ENCODE measurements at regions not wholly inside any gene's neighbourhood (a gene's known extent, or its start where the extent isn't known, plus 50 kb on each side); places are given as distances from the start of the nearest gene placed in this dataset.

DNA sequence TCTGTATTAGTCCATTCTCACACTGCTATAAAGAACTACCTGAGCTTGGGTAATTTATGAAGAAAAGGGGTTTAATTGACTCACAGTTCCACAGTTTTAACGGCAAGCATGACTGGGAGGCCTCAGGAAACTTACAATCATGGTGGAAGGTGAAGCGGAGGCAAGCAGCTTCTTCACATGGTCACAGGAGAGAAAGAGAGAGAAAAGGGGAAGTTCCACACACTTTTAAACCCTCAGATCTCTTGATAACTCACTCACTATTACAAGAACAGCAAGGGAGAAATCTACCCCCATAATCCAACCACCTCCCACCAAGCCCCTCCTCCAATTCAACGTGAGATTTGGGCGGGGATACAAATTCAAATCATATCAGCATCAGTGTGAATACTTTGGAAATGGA is 133.4 kb upstream of the SLC30A5 start:
- DNase-seq (ENCODE audit: low read depth), result no peak

DNA sequence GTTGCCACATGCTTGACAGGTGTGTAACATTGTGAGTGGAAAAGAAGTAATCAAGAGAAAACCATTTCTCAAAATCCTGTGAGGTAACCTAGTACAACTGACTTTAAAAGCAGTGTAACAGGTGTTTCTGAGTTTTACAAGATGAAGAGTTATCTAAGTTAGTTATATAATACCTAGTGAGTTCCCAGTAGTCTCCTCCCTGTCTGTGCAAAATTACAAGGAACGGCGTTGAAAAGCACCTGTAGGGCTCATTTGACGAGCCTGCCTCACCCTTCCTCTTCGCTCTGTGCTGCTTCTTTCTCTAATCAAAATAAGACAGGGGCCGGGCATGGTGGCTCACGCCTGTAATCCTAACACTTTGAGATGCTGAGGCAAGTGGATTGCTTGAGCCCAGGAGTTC is 132.9 kb upstream of the SLC30A5 start:
- DNase-seq (ENCODE audit: low read depth), result no peak

DNA sequence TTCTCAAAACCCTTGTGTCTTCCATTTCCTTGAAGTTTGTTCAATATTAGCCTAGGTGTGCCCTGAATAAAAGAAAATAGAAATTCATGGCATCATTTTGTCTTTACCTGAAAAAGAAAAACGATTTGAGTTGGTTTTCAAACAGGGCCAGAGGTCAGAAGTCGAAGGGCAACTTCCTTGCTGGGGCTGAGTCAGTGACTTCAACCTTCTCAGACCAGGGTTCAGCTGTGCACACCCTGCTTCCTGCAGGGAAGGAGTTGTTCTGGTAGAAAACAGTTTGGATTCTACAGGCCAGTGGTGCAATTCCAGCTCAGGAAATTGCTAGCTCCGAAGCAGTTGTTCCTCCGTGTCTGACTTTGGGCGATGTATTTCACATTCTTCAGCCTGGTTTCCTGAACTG is 132.1 kb upstream of the SLC30A5 start:
- no peak for DNase-seq (ENCODE audit: low read depth)

DNA sequence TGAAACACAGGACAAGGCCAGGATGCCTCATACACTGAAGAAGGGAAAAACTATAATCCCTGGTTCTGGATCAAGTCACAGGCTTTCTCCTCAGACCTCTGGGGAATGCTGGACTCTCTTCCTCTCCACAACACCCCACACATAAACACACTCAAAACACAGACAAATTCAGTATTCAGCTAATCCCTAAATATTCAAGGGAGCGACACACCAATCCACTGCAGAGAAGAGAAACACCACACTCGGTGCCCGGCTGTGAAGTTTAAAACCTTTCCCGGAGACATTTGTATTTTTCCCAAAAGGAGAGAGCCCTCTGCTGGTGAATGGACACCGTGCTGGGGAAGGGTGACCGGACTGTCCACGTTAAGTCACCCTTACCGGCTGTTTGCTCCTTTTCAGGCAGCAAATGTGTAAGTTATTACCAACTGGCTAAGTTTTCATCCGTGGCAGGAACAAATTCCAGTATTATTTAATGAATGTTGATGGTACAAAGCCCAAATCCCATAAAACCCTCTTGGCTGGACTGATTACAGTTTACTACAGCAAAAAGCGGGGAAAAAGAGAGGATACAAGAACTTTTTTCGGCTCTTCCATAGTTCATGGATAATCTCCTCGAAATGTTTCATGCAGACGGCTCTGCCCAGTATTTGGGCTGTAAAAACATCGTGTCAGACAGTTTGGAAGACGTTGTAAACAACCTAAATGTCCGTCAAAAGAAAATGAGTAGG is 130.9 kb upstream of the SLC30A5 start:
- DNase-seq (ENCODE audit: low read depth), result peak; percentile 76

DNA sequence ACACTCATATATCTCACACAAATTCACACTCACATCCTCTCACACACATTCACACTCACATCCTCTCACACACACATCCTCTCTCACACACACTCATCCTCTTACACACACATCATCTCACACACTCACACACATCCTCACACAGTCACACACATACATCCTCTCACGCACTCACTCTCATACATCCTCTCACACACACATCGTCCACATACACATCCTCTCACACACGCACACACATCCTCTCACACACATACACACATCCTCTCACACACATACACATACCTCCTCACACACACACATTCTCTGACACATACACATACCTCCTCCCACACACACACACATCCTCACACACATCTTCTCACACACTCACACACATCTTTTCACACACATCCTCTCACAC is 129.1 kb upstream of the SLC30A5 start:
- DNase-seq (ENCODE audit: low read depth), result no peak

DNA sequence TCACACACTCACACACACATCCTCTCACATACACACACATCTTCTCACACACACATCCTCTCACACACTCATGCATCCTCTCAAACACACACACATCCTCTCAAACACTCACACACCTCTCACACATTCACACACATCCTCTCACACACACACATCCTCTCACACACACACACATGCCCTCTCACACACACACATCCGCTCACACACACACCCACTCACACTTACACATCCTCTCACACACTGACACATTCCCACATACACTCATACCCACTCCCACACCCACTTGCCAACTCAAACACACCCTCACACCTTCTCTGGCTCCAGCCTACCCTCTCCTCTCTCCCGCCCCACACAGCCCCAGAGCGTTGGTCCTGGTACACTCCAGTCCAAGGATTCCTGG is 127.9 kb upstream of the SLC30A5 start:
- DNase-seq (ENCODE audit: low read depth), result no peak

GRCh38 chr5:68966596-68966995 is 127.2 kb upstream of the SLC30A5 start:
- no peak for DNase-seq (ENCODE audit: low read depth)

- DNase-seq (ENCODE audit: low read depth), result no peak
These were observed 125.4 kb upstream of the SLC30A5 start for GRCh38 chr5:68968429-68968828.

DNA sequence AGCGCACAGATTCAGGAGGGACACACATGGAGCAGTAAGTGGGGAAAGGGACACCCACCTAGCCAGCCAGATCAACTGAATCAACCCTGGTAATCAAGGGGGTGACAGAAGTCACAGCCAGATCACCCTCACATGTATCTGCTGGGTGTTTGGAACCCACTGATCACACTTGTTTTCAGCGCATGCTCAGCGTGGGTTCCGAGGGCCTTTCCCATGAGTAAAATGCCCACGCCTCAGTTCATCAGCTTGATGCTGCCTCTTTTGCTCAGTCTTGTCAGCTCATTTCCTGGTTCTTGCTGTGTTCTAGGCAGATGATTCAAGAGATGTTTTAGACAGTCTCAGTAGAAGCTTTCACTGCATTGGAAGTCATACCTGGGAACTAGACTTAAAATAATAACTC is 123.2 kb upstream of the SLC30A5 start:
- no peak for DNase-seq (ENCODE audit: low read depth)

DNA sequence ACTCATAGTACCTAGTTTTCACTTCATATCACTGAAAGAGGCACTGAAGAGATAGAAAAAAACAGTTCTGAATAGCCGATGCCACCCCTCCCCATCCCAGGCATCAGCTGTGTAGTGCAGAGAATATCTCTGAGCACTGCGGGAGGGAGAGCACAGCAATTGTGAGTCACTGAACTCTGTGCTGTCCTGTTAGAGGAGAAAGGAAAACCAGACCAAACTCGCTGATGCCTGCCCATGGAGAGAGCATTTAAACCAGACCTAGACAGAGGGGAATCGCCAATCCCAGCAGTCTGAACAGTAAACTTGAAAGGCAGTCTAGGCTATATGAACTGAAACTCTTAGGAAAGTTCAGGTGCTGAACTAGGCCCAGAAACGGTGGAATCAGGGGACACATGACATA is 120.1 kb upstream of the SLC30A5 start:
- no peak for DNase-seq (ENCODE audit: low read depth)

DNA sequence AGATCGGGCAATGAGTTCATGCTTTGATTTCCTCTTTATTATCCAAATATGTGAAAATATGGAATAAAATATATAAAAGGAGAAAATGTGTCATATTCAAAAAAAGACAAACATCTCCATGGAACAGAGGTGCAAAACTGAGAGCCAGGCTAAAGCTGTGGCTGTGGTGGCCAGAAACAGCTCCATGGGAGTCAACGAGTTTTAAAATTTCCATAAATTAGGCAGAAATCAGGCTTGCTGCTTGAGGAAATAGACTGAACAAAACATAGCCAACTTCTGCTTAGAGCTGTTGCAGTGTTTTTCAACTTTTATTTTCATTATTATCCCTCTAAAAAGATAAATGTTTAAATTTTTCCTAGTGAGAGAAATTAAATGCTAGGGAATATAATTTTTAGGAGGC is 110.8 kb upstream of the SLC30A5 start:
- no peak for DNase-seq (ENCODE audit: low read depth)

DNA sequence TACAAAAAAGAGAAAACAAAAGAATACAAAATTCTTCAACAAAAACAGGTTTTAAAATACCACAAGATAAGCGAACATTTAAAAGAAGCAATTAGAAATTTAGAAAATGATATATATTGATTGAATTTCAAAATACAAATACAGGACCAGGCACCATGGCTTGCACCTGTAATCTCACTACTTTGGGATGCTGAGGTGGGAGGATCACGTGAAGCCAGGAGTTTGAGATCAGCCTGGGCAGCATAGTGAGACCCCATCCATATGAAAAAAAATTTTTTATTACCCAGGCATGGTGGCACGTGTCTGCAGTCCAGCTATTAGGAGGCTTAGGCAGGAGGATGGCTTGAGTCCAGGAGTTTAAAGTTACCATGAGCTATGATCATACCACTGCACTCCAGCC is 109.9 kb upstream of the SLC30A5 start:
- peak; percentile 9 for DNase-seq (ENCODE audit: low read depth)

DNA sequence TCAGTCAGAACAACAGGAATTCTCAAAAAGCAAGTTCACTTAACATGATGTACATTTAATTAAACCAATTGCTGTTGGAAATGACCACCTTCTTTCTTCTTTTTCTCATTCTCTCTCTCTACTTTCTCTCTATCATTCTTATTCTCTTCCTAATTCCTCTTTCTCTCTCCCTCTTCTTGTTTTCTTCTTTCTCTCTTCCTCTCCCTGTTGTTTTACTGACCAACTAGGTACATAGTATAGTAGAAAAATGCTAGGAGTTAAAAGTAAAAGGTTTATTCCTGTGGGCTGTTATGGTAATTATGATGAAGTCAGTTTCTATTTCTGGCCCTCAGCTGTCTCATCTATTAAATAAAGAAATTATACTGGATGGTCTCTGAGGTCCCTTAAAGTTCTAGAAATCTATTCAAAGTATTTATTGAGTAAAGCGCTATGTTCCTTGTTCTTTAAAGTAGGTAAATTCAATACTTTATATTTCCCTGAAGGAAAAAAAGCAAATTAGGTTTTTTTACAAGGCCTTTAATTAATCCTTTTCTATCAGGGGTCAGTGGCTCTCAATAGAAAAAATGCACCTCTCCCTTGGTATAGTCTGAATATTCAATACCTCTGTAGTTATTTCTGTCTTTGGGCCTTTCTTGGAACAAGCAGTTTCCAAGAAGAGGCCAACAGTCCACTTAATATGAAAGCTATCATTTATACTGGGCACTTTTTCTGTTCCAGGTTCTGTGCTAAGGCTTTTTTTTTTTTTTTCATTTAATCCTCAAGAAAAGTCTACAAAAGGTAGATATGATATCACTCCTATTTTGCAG is 102.3 kb upstream of the SLC30A5 start:
- peak; percentile 23 for DNase-seq (ENCODE audit: low read depth)

- DNase-seq (ENCODE audit: low read depth), result no peak
These were observed 99.2 kb upstream of the SLC30A5 start for GRCh38 chr5:68994645-68995044.

GRCh38 chr5:68995845-68996545 is 97.8 kb upstream of the SLC30A5 start:
- no peak for DNase-seq (ENCODE audit: low read depth)

DNA sequence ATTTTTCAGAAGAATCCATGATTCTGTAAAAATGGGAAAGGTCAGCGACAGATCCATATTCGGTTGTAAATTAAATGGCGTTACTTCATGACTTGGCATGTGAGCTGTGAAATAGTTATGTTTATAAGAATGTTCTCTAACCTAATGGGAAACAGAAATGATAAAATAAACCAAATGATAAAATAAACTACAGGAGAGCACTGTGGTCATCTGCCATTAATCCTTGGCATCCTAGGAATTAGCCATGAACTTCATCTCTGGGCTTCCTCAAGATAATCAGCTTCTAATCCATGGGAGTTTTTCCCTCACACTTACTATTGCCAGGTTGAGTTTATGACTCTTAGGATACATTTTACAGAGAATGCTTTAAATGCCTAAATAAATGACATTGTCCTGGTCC is 94.6 kb upstream of the SLC30A5 start:
- DNase-seq (ENCODE audit: low read depth), result no peak

DNA sequence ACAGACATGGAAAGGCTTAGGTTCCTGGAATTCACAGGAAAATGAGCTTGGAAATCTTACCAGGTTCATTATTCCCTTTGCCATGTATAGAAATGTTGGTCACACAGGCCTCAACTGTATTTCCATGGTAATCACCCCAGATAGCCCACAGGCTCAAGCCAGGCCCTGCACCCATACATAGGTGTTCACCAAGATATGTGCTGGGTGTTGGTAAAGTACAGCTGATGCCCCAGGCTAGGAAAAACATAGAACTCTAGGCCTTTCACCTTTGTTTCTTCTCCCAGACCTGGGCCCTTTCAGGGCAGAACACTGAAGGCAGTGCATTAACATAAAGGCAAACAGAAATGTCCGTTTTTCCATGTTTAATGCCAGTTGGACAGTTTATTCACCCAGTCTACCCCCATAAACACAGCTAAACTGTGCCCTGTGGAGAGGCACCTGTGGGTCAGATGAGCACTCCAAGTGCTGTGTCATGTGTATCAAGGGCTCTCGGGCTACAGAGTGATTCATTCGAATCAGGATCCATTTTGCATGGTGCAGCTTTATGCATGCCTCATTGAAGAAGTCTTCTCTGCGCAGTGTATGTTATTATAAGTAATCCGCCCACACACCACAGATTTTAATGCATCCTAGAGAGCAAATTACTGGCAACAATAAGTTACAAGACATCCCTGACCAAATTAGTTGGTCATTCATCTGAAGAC is 93.4 kb upstream of the SLC30A5 start:
- DNase-seq (ENCODE audit: low read depth), result no peak

- DNase-seq (ENCODE audit: low read depth), result no peak
These were observed 92.9 kb upstream of the SLC30A5 start for GRCh38 chr5:69000949-69001348.

DNA sequence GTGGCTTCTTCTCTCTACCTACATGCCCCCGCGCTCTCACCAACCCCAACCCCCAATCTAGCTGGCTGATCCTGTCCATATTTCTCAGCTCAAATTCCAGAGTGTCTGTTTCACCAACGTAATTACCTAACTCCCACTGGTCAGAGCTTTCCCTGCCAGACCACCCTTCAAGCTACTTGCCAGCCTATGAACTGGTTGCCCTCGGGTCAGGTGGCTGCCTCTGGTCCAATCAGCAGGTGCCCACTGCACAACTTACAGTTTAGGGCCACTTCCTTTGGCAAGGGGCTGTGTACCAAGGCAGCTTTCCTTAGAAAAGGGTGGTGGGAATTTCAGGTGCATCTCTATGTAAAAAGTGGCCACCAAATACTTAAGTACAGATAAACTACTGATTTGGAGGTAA is 92.2 kb upstream of the SLC30A5 start:
- no peak for DNase-seq (ENCODE audit: low read depth)

- no peak for DNase-seq (ENCODE audit: low read depth)
These were observed 89.7 kb upstream of the SLC30A5 start for GRCh38 chr5:69004127-69004526.

- no peak for DNase-seq (ENCODE audit: low read depth)
These were observed 89.1 kb upstream of the SLC30A5 start for GRCh38 chr5:69004676-69005075.

DNA sequence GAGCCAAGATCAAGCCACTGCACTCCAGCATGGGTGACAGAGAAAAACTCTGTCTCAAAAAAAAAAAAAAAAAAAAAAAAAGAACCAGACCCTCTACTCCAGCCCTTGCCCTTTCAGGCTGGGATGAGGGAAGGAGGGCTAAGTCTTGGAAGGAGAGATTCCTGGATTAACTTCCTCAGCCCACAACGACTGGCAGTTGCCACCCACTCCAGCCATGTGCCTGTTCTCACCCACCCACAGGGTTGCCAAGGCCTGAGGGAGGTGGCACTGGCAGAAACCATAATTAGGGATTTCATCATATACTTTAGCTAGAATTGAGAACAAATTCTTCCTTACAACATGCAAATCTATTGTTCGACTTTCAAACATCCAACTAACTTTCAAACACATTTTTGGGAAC is 87.8 kb upstream of the SLC30A5 start:
- no peak for DNase-seq (ENCODE audit: low read depth)

All from myocyte (in vitro differentiated cells).